Astrocyte of the spinal cord (primary cell): ENCODE measurements at regions not wholly inside any gene's neighbourhood (a gene's known extent, or its start where the extent isn't known, plus 50 kb on each side); places are given as distances from the start of the nearest gene placed in this dataset.

Experiments used
- DNase-seq: peaks from one replicate; pipeline ENCODE4 v3.0.0; 2011; ENCODE audit warnings: low read depth, low spot score
- H3K4me3 ChIP-seq: 2 replicates; pipeline ENCODE4 v1.5.1; 2011; ENCODE audit warnings: low read depth, mild to moderate bottlenecking, low read length, moderate library complexity
- in situ Hi-C: cut with HindIII; loops from 2 replicates; pipeline ENCODE4 v1.10.0; 2017; ENCODE audit warnings: low sequenced_read_pairs
- TF ChIP-seq, protein P1 (sequence below): IDR thresholded peaks from 2 replicates; pipeline ENCODE4 v1.5.1; 2012; ENCODE audit warnings: low read depth, mild to moderate bottlenecking, low read length, inconsistent platforms

DNA sequence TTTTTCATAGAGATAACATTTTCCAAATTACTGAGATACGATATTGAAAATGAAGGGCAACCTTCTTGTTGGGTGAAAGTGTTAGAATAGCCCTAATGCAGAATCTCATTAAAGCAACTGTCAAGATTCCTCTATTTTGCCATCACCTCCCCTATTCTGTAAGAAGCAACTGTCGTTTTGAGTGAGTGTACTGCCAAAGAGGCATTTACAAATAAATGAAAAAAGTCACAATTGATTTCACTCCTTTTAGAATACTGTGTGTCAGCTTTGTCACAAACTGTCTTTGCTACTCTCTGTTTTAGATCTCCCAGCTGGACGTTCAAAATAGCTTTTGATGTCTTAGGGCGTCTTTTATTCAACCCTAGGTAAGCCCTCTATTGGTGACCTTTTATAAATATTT lies 322.8 kb upstream of the NAALADL2 start:
- no peak overlapping the region for H3K4me3 ChIP-seq
- TF ChIP-seq, protein P1, sequence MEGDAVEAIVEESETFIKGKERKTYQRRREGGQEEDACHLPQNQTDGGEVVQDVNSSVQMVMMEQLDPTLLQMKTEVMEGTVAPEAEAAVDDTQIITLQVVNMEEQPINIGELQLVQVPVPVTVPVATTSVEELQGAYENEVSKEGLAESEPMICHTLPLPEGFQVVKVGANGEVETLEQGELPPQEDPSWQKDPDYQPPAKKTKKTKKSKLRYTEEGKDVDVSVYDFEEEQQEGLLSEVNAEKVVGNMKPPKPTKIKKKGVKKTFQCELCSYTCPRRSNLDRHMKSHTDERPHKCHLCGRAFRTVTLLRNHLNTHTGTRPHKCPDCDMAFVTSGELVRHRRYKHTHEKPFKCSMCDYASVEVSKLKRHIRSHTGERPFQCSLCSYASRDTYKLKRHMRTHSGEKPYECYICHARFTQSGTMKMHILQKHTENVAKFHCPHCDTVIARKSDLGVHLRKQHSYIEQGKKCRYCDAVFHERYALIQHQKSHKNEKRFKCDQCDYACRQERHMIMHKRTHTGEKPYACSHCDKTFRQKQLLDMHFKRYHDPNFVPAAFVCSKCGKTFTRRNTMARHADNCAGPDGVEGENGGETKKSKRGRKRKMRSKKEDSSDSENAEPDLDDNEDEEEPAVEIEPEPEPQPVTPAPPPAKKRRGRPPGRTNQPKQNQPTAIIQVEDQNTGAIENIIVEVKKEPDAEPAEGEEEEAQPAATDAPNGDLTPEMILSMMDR = no peak
- in situ Hi-C loops = no loop called here
- no peak for DNase-seq

GRCh38 chr3:174538151-174538550 lies 321.0 kb upstream of the NAALADL2 start:
- TF ChIP-seq, protein P1 = no peak
- DNase-seq = no peak
- in situ Hi-C loops = no loop called here
- H3K4me3 ChIP-seq = no peak overlapping the region

GRCh38 chr3:174540116-174540908 lies 318.8 kb upstream of the NAALADL2 start:
- H3K4me3 ChIP-seq = no peak overlapping the region
- TF ChIP-seq, protein P1 = no peak
- in situ Hi-C loops = no loop called here
- no peak for DNase-seq

DNA sequence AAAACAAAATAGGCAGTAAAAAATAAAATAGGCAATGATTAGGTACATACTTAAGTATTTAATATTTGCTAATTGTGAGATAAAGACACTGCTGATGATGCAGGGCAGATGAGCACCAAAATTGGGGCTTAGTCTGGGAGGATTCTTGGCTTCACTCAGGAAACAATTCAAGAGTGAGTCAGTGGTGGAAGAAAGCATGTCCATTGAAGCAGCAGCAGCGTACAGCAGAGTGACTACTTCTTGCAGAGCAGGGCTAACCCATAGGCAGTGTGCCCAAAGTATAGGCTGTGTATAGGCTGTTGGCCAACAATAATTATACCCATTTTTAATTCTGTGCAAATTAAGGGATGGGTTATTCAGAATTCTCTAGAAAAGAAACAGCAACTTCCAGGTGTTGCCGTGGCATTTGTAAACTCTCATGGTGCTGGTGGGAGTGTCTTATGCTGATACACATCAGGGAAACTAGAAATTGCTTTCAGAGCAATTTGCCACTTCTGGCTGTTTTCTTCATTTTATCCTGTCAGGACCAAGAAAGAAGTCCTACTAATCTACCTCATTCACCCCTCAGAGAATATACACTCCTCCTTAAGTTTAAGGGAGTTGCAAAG lies 317.3 kb upstream of the NAALADL2 start:
- TF ChIP-seq, protein P1 = no peak
- peak; percentile 18 for DNase-seq
- in situ Hi-C loops = no loop called here
- H3K4me3 ChIP-seq = no peak overlapping the region

DNA sequence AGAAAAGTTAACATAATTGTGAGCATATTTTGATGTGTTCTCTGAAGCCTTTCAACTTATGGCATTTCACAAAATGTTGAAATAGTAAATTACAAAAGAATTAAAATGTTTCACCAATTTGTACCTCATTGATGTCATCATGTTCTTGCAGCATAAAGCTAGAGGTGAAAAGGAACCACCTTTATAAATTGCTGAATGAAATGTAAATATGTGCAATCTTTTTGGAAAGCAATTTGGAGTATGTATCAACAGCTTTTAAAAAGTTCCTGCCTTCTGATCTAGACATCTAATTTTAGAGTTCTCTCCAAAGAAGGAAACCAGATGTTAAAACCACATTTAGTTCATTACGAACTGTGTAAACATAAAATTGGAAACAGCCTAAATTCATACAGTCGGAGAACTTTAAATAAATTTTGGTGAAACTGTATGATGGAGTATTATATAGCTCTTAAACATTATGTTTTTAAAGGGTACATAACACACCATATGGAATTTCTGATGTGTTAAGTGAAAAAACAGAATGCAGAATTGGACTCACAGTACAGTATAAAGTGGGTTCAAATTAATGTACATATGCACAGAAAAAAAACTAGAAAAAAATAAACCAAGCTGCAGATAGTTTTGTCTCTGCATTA lies 311.2 kb upstream of the NAALADL2 start:
- DNase-seq = no peak
- in situ Hi-C loops = no loop called here
- TF ChIP-seq, protein P1 = no peak
- no peak overlapping the region for H3K4me3 ChIP-seq

DNA sequence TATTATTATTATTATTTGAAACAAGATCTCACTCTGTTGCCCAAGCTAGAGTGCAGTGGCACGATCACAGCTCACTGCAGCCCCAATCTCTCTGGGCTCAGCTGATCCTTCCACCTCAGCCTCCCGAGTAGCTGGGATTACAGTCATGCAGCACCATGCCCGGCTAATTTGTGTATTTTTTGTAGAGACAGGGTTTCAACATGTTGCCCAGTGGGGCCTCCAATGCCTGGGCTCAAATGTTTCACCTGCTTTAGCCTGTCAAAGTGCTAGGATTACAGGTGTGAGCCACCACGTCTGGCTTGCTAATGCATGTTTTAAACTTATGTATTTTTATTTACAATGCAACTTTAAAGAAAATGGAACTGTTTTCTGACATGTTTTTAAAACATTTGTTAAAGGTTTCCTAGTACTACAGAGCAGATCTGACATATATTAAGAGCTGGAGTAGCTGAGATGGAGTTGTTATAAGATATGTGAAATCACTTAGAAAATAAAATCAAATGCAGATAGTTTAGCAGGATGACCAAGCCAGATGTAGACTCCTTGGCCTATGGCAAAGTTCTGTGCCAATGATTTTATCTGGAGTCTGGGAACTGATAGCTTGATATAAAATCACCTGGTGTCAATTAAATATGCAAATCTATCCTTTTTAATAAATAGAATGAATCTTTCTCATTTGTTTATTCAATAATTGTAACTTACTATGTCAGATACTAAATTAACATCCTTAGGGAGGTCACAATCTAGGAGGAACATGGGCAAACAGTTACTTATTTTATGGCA lies 310.1 kb upstream of the NAALADL2 start:
- no peak overlapping the region for H3K4me3 ChIP-seq
- no peak for DNase-seq
- TF ChIP-seq, protein P1 = no peak
- in situ Hi-C loops = no loop called here
